ENCODE measurements at regions not wholly inside any gene's neighbourhood (a gene's known extent, or its start where the extent isn't known, plus 50 kb on each side); places are given as distances from the start of the nearest gene placed in this dataset.

DNA sequence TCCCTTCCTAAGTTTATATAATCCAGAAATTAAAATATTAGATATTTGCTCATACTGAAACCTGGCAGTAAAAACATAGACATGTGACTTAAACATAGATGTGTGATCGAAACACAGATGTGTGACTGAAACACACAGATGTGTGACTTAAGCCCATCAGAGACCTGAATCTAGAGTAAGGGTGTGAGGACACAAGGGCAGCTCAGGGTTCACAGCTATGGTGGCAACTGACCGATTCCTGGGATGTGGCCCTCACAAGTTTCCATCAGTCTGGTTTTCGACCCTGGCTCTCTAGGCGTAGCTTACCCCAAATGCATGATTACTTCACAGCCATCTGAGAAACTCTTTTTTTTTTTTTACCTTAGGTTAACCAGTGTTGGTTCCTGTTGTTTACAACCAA lies 137.0 kb downstream of the NRN1 start:
- TF ChIP-seq CTCF (IDR thresholded peaks at IDR 0.05; ENCODE audit: low read depth, low read length) = no peak
- no peak for TF ChIP-seq MAX (IDR thresholded peaks at IDR 0.05; ENCODE audit: low read depth, low read length)
- TF ChIP-seq POLR2A (IDR thresholded peaks at IDR 0.05; ENCODE audit: extremely low read depth, insufficient read length) = no peak
- TF ChIP-seq MYC (IDR thresholded peaks at IDR 0.05; ENCODE audit: low read depth, low read length) = no peak

Measured in NB4 (cell line).